Liver (tissue), 8 donors: ENCODE measurements at regions not wholly inside any gene's neighbourhood (a gene's known extent, or its start where the extent isn't known, plus 50 kb on each side); places are given as distances from the start of the nearest gene placed in this dataset.

ENCODE experiments used
- DNase-seq: peaks from one replicate; pipeline ENCODE4 v3.0.0-alpha.2; 2017; ENCODE audit warnings: low spot score
- H3K27ac ChIP-seq, 2 donors: one replicate each; pipeline ENCODE4 v1.7.0; 2013; ENCODE audit warnings: inconsistent platforms in 2 of 2, low read length in 2 of 2, control low read depth in 1 of 2, low read depth in 1 of 2, mild to moderate bottlenecking in 1 of 2
- H3K27me3 ChIP-seq, 4 donors: one replicate each; pipeline versions ENCODE4 v1.6.1 to v1.7.0; 2013; ENCODE audit warnings: low read length in 3 of 4, inconsistent platforms in 1 of 4, mild to moderate bottlenecking in 1 of 4, moderate library complexity in 1 of 4; ENCODE audit not compliant: control insufficient read depth in 4 of 4, insufficient read depth in 4 of 4
- H3K36me3 ChIP-seq, 4 donors: one replicate each; pipeline versions ENCODE4 v1.6.1 to v1.7.0; 2013; ENCODE audit warnings: low read length in 3 of 4, mild to moderate bottlenecking in 3 of 4, low read depth in 1 of 4, moderate library complexity in 1 of 4; ENCODE audit not compliant: control insufficient read depth in 4 of 4, insufficient read depth in 3 of 4
- H3K4me1 ChIP-seq, 4 donors: one replicate each; pipeline versions ENCODE4 v1.6.1 to v1.7.0; 2013; ENCODE audit warnings: low read length in 3 of 4, mild to moderate bottlenecking in 3 of 4, moderate library complexity in 1 of 4; ENCODE audit not compliant: control insufficient read depth in 4 of 4, insufficient read depth in 4 of 4
- H3K4me3 ChIP-seq, 3 donors: one replicate each; pipeline versions ENCODE4 v1.6.1 to v1.7.0; 2013; ENCODE audit warnings: low read length in 3 of 3, control low read depth in 1 of 3, low read depth in 1 of 3, mild to moderate bottlenecking in 1 of 3
- H3K9ac ChIP-seq, 2 donors: one replicate each; pipeline ENCODE4 v1.7.0; 2013; ENCODE audit warnings: low read length in 2 of 2, mild to moderate bottlenecking in 2 of 2, moderate library complexity in 2 of 2, control low read depth in 1 of 2, low read depth in 1 of 2
- H3K9me3 ChIP-seq, 4 donors: one replicate each; pipeline versions ENCODE4 v1.6.1 to v1.7.0; 2013; ENCODE audit warnings: low read length in 3 of 4; ENCODE audit not compliant: control insufficient read depth in 4 of 4
- EGR1 ChIP-seq, 2 donors: IDR thresholded peaks; 2 replicates each; pipeline ENCODE4 v1.6.1; 2016 to 2018; ENCODE audit warnings: antibody characterized with exemption in 2 of 2, low read depth in 2 of 2
- FOXA1 ChIP-seq: IDR thresholded peaks from 2 replicates; pipeline ENCODE4 v1.6.1; 2016; ENCODE audit warnings: antibody characterized with exemption
- FOXA2 ChIP-seq: IDR thresholded peaks from 2 replicates; pipeline ENCODE4 v1.6.1; 2016; ENCODE audit warnings: antibody characterized with exemption
- GABPA ChIP-seq, 2 donors: IDR thresholded peaks in 1 of 2; conservative IDR thresholded peaks in 1 of 2; 2 replicates each; pipeline ENCODE4 v1.6.1; 2016; ENCODE audit warnings: antibody characterized with exemption in 2 of 2, mild to moderate bottlenecking in 1 of 2, moderate library complexity in 1 of 2
- HNF4A ChIP-seq, 2 donors: conservative IDR thresholded peaks; 2 replicates each; pipeline ENCODE4 v1.6.1; 2016; ENCODE audit warnings: antibody characterized with exemption in 2 of 2, mild to moderate bottlenecking in 2 of 2
- HNF4G ChIP-seq: IDR thresholded peaks from 2 replicates; pipeline ENCODE4 v1.6.1; 2016; ENCODE audit warnings: antibody characterized with exemption
- JUND ChIP-seq, 2 donors: IDR thresholded peaks; 2 replicates each; pipeline ENCODE4 v1.6.1; 2016; ENCODE audit warnings: antibody characterized with exemption in 2 of 2
- NR2F2 ChIP-seq: IDR thresholded peaks from 2 replicates; pipeline ENCODE4 v1.6.1; 2016; ENCODE audit warnings: antibody characterized with exemption
- RAD21 ChIP-seq, 2 donors: IDR thresholded peaks; 2 replicates each; pipeline ENCODE4 v1.6.1; 2016; ENCODE audit warnings: antibody characterized with exemption in 2 of 2, mild to moderate bottlenecking in 2 of 2
- REST ChIP-seq: IDR thresholded peaks from 2 replicates; pipeline ENCODE4 v1.6.1; 2016; ENCODE audit warnings: antibody characterized with exemption, mild to moderate bottlenecking
- RXRA ChIP-seq, 2 donors: IDR thresholded peaks; 2 replicates each; pipeline ENCODE4 v1.6.1; 2017 to 2018; ENCODE audit warnings: antibody characterized with exemption in 2 of 2, mild to moderate bottlenecking in 1 of 2
- SP1 ChIP-seq: IDR thresholded peaks from 2 replicates; pipeline ENCODE4 v1.6.1; 2018; ENCODE audit warnings: antibody characterized with exemption, mild to moderate bottlenecking
- TAF1 ChIP-seq: conservative IDR thresholded peaks from 2 replicates; pipeline ENCODE4 v1.6.1; 2016; ENCODE audit warnings: antibody characterized with exemption, mild to moderate bottlenecking
- YY1 ChIP-seq: IDR thresholded peaks from 2 replicates; pipeline ENCODE4 v1.6.1; 2016; ENCODE audit warnings: antibody characterized with exemption, mild to moderate bottlenecking
- WGBS: extraction: QIAGEN DNeasy Blood & Tissue Kit; methylation state at CpG from one replicate; pipeline ENCODE4 v1.1.7; 2013; 5-methylcytosine and 5-hydroxymethylcytosine counted together
- TF ChIP-seq, protein P1 (sequence below): IDR thresholded peaks from 2 replicates; pipeline ENCODE4 v1.6.1; 2016; ENCODE audit warnings: antibody characterized with exemption
- TF ChIP-seq, protein P2 (sequence below): fragments of 150-350 bp; IDR thresholded peaks from 2 replicates; pipeline ENCODE4 v1.5.1; 2017; ENCODE audit warnings: improper control_type of control experiment, low read depth, low read length; ENCODE audit not compliant: missing input control
- TF ChIP-seq, protein P3 (sequence below): IDR thresholded peaks from 2 replicates; pipeline ENCODE4 v1.6.1; 2016; ENCODE audit warnings: antibody characterized with exemption
- donor health status: healthy.
- donor health status: healthy.
- donor health status: healthy.
- donor health status: healthy.
- donor health status: healthy.

DNA sequence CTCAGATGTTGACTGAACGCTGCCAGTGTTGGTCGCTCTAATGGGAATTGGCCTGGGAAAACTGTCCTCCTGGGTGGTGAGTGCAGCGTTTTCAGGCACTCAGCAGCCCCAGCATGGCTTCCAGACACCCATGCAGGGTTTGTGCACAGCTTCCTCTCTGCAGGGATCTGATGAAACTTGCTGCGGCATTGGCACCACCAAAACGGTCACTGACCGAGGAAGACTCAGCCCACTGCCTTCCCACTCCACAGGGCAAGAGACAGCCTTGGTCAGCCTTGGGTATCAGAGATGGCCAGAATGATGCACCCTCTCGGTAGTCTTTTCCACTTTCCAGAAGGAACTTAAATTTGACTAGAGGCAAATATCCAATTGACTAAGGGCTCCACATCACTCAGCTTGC is 398.9 kb downstream of the IRS2 start (continued):
- TF ChIP-seq, protein P1, sequence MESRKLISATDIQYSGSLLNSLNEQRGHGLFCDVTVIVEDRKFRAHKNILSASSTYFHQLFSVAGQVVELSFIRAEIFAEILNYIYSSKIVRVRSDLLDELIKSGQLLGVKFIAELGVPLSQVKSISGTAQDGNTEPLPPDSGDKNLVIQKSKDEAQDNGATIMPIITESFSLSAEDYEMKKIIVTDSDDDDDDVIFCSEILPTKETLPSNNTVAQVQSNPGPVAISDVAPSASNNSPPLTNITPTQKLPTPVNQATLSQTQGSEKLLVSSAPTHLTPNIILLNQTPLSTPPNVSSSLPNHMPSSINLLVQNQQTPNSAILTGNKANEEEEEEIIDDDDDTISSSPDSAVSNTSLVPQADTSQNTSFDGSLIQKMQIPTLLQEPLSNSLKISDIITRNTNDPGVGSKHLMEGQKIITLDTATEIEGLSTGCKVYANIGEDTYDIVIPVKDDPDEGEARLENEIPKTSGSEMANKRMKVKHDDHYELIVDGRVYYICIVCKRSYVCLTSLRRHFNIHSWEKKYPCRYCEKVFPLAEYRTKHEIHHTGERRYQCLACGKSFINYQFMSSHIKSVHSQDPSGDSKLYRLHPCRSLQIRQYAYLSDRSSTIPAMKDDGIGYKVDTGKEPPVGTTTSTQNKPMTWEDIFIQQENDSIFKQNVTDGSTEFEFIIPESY, result no peak
- no peak for TF ChIP-seq GABPA (IDR thresholded peaks at IDR 0.05 in 1 of 2, conservative IDR thresholded peaks at IDR 0.05 in 1 of 2)
- TF ChIP-seq RAD21 (IDR thresholded peaks at IDR 0.05), result no peak
- TF ChIP-seq SP1, result no peak

GRCh38 chr13:109385242-109385560 is 401.2 kb downstream of the IRS2 start:
- Histone ChIP-seq H3K9ac (no peak overlapping the region), H3K27me3 (no peaks in the 10 kb centered on the region), H3K36me3 (no peaks in the 10 kb centered on the region), H3K9me3 (no peaks in the 10 kb centered on the region), H3K4me1 (peaks cover 0 to 8% (median 4%) of the 10 kb centered on the region in 4 donors), H3K27ac (no peak overlapping the region), H3K4me3 (no peak overlapping the region)
- TF ChIP-seq REST (no peak), YY1 (no peak), SP1 (no peak), HNF4A (conservative IDR thresholded peaks at IDR 0.05) (no peak), RAD21 (IDR thresholded peaks at IDR 0.05) (no peak), GABPA (IDR thresholded peaks at IDR 0.05 in 1 of 2, conservative IDR thresholded peaks at IDR 0.05 in 1 of 2) (no peak), RXRA (IDR thresholded peaks at IDR 0.05) (no peak), NR2F2 (no peak), TAF1 (no peak), FOXA2 (no peak), FOXA1 (no peak), JUND (IDR thresholded peaks at IDR 0.05) (no peak), HNF4G (no peak), EGR1 (IDR thresholded peaks at IDR 0.05; ENCODE audit: low read depth in 2 of 2) (no peak)
- TF ChIP-seq, protein P2, sequence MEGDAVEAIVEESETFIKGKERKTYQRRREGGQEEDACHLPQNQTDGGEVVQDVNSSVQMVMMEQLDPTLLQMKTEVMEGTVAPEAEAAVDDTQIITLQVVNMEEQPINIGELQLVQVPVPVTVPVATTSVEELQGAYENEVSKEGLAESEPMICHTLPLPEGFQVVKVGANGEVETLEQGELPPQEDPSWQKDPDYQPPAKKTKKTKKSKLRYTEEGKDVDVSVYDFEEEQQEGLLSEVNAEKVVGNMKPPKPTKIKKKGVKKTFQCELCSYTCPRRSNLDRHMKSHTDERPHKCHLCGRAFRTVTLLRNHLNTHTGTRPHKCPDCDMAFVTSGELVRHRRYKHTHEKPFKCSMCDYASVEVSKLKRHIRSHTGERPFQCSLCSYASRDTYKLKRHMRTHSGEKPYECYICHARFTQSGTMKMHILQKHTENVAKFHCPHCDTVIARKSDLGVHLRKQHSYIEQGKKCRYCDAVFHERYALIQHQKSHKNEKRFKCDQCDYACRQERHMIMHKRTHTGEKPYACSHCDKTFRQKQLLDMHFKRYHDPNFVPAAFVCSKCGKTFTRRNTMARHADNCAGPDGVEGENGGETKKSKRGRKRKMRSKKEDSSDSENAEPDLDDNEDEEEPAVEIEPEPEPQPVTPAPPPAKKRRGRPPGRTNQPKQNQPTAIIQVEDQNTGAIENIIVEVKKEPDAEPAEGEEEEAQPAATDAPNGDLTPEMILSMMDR, result no peak
- TF ChIP-seq, protein P1, result no peak
- TF ChIP-seq, protein P3, sequence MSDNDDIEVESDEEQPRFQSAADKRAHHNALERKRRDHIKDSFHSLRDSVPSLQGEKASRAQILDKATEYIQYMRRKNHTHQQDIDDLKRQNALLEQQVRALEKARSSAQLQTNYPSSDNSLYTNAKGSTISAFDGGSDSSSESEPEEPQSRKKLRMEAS, result no peak
- no peak for DNase-seq
- 87% methylated on average over 7 of the region's 7 CpGs for WGBS
